Ovary (tissue), 3 donors: ENCODE measurements at regions not wholly inside any gene's neighbourhood (a gene's known extent, or its start where the extent isn't known, plus 50 kb on each side); places are given as distances from the start of the nearest gene placed in this dataset.
"Not testable (repeated sequence)": the region's sequence is repeated elsewhere in the genome, so short reads cannot be mapped to it uniquely, and the experiment has no call there.

ENCODE experiments used
- CTCF ChIP-seq, 3 donors: fragments of 450-650 bp in 2 of 3; fragments of 200-600 bp in 1 of 3; IDR thresholded peaks; one replicate each; pipeline versions ENCODE4 v1.5.1 to v1.8.0; 2016 to 2022; ENCODE audit warnings: antibody characterized with exemption in 3 of 3, mild to moderate bottlenecking in 1 of 3
- POLR2A ChIP-seq: fragments of 450-650 bp; IDR thresholded peaks from one replicate; pipeline ENCODE4 v1.6.1; 2017; ENCODE audit warnings: antibody characterized with exemption, mild to moderate bottlenecking, moderate library complexity
- donor health status: DM: no; HTN: no; CAD: no.

GRCh38 chr9:138206108-138206507, 328.5 kb downstream of the CACNA1B start:
- TF ChIP-seq CTCF (IDR thresholded peaks at IDR 0.05); POLR2A: not testable (repeated sequence)
